ENCODE measurements at regions not wholly inside any gene's neighbourhood (a gene's known extent, or its start where the extent isn't known, plus 50 kb on each side); places are given as distances from the start of the nearest gene placed in this dataset.

DNA sequence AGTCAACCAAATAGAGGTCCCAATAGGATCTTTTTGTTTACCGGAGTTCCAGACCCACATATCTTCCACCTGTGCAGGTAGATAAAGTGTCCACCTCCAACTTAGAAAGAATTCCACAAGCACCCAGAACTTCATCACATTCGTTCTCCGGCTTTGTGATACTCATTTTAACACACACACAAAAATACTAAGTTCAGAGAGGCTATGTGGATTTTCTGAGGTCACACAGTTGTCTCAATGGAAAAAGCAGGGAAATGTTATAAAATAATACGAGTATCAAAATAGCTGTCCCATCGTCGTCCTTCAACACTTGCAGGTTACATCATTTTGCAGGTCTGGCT, 137.5 kb downstream of the TMCO5A start:
- intact Hi-C loops (cut with micrococcal nuclease; ENCODE audit: unreplicated experiment), result loop anchor here (2.0 to 10.0 kb wide), 3 partner anchors 53 to 200 kb away; no protein-coding TSS in a partner anchor
- Mint-ChIP-seq H3K36me3 (ENCODE audit: insufficient read depth, unreplicated experiment) (peaks cover 11% of the 10 kb centered on the region), H3K9me3 (ENCODE audit: low read depth, unreplicated experiment) (no peaks in the 10 kb centered on the region), H3K4me1 (ENCODE audit: low read depth, unreplicated experiment) (peaks cover 11% of the 10 kb centered on the region), H3K27me3 (ENCODE audit: unreplicated experiment) (no peaks in the 10 kb centered on the region), H3K4me3 (ENCODE audit: low read depth, unreplicated experiment) (peak overlapping the region; percentile 64), H3K27ac (ENCODE audit: unreplicated experiment) (peak overlapping the region; percentile 75)
- no TSS peak for BruUV-seq (replicated peaks)
- CTCF ChIA-PET, result no interaction called here
- TF ChIP-seq, protein P1, sequence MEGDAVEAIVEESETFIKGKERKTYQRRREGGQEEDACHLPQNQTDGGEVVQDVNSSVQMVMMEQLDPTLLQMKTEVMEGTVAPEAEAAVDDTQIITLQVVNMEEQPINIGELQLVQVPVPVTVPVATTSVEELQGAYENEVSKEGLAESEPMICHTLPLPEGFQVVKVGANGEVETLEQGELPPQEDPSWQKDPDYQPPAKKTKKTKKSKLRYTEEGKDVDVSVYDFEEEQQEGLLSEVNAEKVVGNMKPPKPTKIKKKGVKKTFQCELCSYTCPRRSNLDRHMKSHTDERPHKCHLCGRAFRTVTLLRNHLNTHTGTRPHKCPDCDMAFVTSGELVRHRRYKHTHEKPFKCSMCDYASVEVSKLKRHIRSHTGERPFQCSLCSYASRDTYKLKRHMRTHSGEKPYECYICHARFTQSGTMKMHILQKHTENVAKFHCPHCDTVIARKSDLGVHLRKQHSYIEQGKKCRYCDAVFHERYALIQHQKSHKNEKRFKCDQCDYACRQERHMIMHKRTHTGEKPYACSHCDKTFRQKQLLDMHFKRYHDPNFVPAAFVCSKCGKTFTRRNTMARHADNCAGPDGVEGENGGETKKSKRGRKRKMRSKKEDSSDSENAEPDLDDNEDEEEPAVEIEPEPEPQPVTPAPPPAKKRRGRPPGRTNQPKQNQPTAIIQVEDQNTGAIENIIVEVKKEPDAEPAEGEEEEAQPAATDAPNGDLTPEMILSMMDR (IDR thresholded peaks at IDR 0.05; ENCODE audit: unreplicated experiment), result no peak
- DNase-seq, result no peak

DNA sequence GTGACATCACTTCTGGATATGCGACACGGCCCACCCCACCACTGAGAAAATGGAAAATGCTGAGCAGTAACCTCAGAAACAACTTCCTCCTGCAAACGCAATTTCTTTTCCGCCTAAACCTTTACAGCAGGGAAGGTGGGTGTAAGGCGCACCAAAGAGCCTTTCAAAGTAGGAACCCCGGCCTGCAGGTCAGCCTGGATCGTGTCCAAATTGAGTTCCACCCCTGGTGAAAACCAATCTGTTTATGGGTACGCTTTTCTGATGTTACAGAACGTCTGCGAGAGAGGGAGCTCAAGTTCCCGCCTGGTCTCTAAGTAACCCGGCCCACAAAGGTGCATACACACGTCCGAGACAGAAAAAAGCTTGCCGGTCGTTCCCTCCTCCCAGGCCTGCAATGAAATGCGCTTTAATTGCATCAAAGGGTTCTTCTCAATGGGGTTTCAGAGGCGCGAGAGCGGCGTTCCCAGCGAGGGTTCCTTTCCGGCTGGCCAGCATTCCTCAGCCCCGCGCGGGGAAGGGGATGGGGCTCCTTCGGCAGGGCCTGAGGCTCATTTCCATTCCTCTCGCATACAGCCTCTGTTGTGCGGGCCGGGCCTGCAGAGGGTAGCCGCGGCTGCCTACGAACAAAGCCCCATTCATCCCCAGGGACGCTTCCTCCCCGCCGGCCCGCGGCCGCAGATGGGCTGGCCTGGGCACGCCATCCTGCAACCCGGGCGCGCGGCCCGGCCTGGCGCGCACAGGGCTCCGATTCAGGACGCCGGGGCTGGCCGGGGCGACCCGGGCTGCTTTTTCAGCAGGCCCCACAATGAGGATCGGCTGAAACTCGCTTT, 138.1 kb downstream of the TMCO5A start:
- Mint-ChIP-seq H3K4me1 (ENCODE audit: low read depth, unreplicated experiment) (peaks cover 11% of the 10 kb centered on the region), H3K27me3 (ENCODE audit: unreplicated experiment) (no peaks in the 10 kb centered on the region), H3K27ac (ENCODE audit: unreplicated experiment) (peak overlapping the region; percentile 75), H3K36me3 (ENCODE audit: insufficient read depth, unreplicated experiment) (peaks cover 11% of the 10 kb centered on the region), H3K9me3 (ENCODE audit: low read depth, unreplicated experiment) (no peaks in the 10 kb centered on the region), H3K4me3 (ENCODE audit: low read depth, unreplicated experiment) (peak overlapping the region; percentile 64)
- DNase-seq, result peak; percentile 72
- intact Hi-C loops (cut with micrococcal nuclease; ENCODE audit: unreplicated experiment), result loop anchor here (2.0 to 10.0 kb wide), 3 partner anchors 52 to 200 kb away; no protein-coding TSS in a partner anchor
- TF ChIP-seq, protein P1 (IDR thresholded peaks at IDR 0.05; ENCODE audit: unreplicated experiment), result no peak
- no TSS peak for BruUV-seq (replicated peaks)
- CTCF ChIA-PET, result no interaction called here

DNA sequence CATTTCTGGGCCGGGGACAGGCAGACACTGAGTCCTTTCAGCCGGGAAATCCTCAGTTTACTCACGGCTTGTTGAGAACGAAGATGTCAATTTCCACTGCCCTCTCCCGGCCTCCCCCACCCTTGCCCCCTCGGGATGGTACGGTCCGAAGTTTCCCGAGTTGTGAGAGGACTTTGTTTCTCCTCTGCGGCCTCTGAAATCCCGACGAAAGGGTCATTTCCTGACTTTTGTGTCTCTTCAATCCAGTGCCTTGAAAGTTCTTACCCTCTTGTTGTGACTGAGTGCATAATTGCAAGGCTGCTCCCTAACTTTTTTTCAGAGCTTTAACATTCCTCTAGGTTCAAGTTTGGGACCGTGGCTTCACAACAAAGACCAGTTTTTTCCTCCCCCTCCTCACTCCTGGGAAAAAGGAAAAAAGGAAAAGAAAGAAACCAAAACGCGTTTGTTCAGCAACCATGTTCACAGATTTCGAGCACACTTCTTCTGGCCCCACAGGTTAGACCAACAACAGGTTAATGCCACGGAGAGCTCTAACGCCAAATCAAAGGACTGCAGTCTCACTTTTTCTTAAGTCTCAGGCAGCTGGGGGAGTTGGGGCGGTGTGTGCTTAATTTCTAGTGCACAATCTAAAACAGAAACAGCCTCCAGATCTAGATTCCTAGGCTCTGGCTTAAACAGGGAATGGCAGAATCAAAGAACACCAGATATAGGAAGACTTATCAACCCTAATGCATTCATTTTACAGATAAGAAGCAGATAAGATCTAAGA, 138.9 kb downstream of the TMCO5A start:
- no TSS peak for BruUV-seq (replicated peaks)

DNA sequence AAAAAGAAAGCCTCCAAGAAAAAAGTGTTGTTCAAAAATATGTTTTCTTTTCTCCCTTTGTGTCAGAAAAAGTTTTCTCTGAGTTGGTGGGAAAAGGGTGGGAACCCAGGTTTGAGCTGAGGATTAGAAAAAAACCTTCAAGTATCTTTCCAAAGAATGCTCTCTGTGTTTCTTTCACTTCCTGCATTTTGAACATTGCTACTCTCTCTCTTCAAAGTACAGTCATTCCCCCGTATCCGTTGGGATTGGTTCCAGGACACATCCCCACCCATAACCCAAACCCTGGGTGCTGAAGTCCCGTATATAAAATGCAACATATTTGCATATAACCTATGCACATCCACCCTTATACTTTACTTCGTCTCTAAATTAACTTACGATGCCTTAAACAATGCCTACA, 139.6 kb downstream of the TMCO5A start:
- TF ChIP-seq, protein P1 (IDR thresholded peaks at IDR 0.05; ENCODE audit: unreplicated experiment), result no peak
- no TSS peak for BruUV-seq (replicated peaks)
- H3K36me3 Mint-ChIP-seq (ENCODE audit: insufficient read depth, unreplicated experiment), result peaks cover 11% of the 10 kb centered on the region
- H3K27ac Mint-ChIP-seq (ENCODE audit: unreplicated experiment), result no peak overlapping the region
- no peaks in the 10 kb centered on the region for H3K27me3 Mint-ChIP-seq (ENCODE audit: unreplicated experiment)
- no peak for DNase-seq
- CTCF ChIA-PET, result no interaction called here
- H3K9me3 Mint-ChIP-seq (ENCODE audit: low read depth, unreplicated experiment), result no peaks in the 10 kb centered on the region
- intact Hi-C loops (cut with micrococcal nuclease; ENCODE audit: unreplicated experiment), result loop anchor here (5.0 to 10.0 kb wide), 2 partner anchors 51 to 198 kb away; no protein-coding TSS in a partner anchor
- no peak overlapping the region for H3K4me3 Mint-ChIP-seq (ENCODE audit: low read depth, unreplicated experiment)
- H3K4me1 Mint-ChIP-seq (ENCODE audit: low read depth, unreplicated experiment), result peaks cover 10% of the 10 kb centered on the region

More for the DNA sequence above, 138.9 kb downstream of the TMCO5A start:
- Mint-ChIP-seq H3K4me1 (ENCODE audit: low read depth, unreplicated experiment) (peaks cover 11% of the 10 kb centered on the region), H3K27me3 (ENCODE audit: unreplicated experiment) (no peaks in the 10 kb centered on the region), H3K27ac (ENCODE audit: unreplicated experiment) (peak overlapping the region; percentile 75), H3K4me3 (ENCODE audit: low read depth, unreplicated experiment) (peak overlapping the region; percentile 64), H3K36me3 (ENCODE audit: insufficient read depth, unreplicated experiment) (peaks cover 11% of the 10 kb centered on the region), H3K9me3 (ENCODE audit: low read depth, unreplicated experiment) (no peaks in the 10 kb centered on the region)
- intact Hi-C loops (cut with micrococcal nuclease; ENCODE audit: unreplicated experiment), result loop anchor here (2.0 to 10.0 kb wide), 3 partner anchors 51 to 199 kb away; no protein-coding TSS in a partner anchor
- no peak for DNase-seq
- TF ChIP-seq, protein P1 (IDR thresholded peaks at IDR 0.05; ENCODE audit: unreplicated experiment), result no peak
- CTCF ChIA-PET, result no interaction called here

All from Calu3 (cell line).